Brain microvascular endothelial cell (primary cell): ENCODE measurements at regions not wholly inside any gene's neighbourhood (a gene's known extent, or its start where the extent isn't known, plus 50 kb on each side); places are given as distances from the start of the nearest gene placed in this dataset.

ENCODE experiments used
- DNase-seq: peaks from one replicate; pipeline ENCODE4 v3.0.0-alpha.2; 2020
- H3K27ac ChIP-seq: fragments of 250-450 bp; sonication (Bioruptor Pico); 2 replicates; pipeline ENCODE4 v1.5.1; 2020; ENCODE audit warnings: mild to moderate bottlenecking, moderate library complexity
- H3K27me3 ChIP-seq: fragments of 250-450 bp; sonication (Bioruptor Pico); replicated peaks from 2 replicates; pipeline ENCODE4 v1.5.1; 2020; ENCODE audit warnings: mild to moderate bottlenecking
- H3K36me3 ChIP-seq: fragments of 250-450 bp; sonication (Bioruptor Pico); replicated peaks from 2 replicates; pipeline ENCODE4 v1.5.1; 2020; ENCODE audit warnings: mild to moderate bottlenecking
- H3K4me3 ChIP-seq: 2 replicates; pipeline ENCODE4 v1.5.1; 2011; ENCODE audit warnings: low read depth, mild to moderate bottlenecking, control low read depth, low read length, moderate library complexity
- CTCF ChIP-seq: IDR thresholded peaks from 2 replicates; pipeline ENCODE4 v1.5.1; 2011; ENCODE audit warnings: low read depth, mild to moderate bottlenecking, moderate library complexity, low read length, control low read depth, inconsistent platforms; ENCODE audit errors: missing control alignments
- in situ Hi-C: cut with HindIII; loops from 2 replicates; pipeline ENCODE4 v1.10.0; 2017; ENCODE audit warnings: low sequenced_read_pairs, low pct_ligation_motif_present

GRCh38 chr2:23015651-23016200 lies 369.3 kb upstream of the KLHL29 start:
- TF ChIP-seq CTCF, result no peak
- in situ Hi-C loops, result no loop called here
- no peak overlapping the region for H3K27ac ChIP-seq
- no peak overlapping the region for H3K4me3 ChIP-seq
- no peak for DNase-seq
- H3K27me3 ChIP-seq, result no peaks in the 10 kb centered on the region
- no peaks in the 10 kb centered on the region for H3K36me3 ChIP-seq

GRCh38 chr2:23019476-23019875 lies 365.5 kb upstream of the KLHL29 start:
- no peaks in the 10 kb centered on the region for H3K36me3 ChIP-seq
- no peak overlapping the region for H3K4me3 ChIP-seq
- in situ Hi-C loops, result no loop called here
- H3K27ac ChIP-seq, result no peak overlapping the region
- no peaks in the 10 kb centered on the region for H3K27me3 ChIP-seq
- no peak for TF ChIP-seq CTCF
- DNase-seq, result no peak

- H3K27ac ChIP-seq, result no peak overlapping the region
- TF ChIP-seq CTCF, result no peak
- DNase-seq, result no peak
- in situ Hi-C loops, result no loop called here
- H3K4me3 ChIP-seq, result no peak overlapping the region
- H3K36me3 ChIP-seq, result no peaks in the 10 kb centered on the region
- H3K27me3 ChIP-seq, result no peaks in the 10 kb centered on the region
These were observed 364.3 kb upstream of the KLHL29 start for GRCh38 chr2:23020659-23021058.

GRCh38 chr2:23021311-23022120 lies 363.5 kb upstream of the KLHL29 start:
- H3K36me3 ChIP-seq, result no peaks in the 10 kb centered on the region
- H3K4me3 ChIP-seq, result no peak overlapping the region
- in situ Hi-C loops, result no loop called here
- no peak for TF ChIP-seq CTCF
- no peaks in the 10 kb centered on the region for H3K27me3 ChIP-seq
- no peak for DNase-seq
- H3K27ac ChIP-seq, result no peak overlapping the region

GRCh38 chr2:23023722-23024121 lies 361.3 kb upstream of the KLHL29 start:
- Histone ChIP-seq H3K27me3 (no peaks in the 10 kb centered on the region), H3K4me3 (no peak overlapping the region), H3K36me3 (no peaks in the 10 kb centered on the region), H3K27ac (no peak overlapping the region)
- in situ Hi-C loops, result no loop called here
- no peak for TF ChIP-seq CTCF
- no peak for DNase-seq
